Memory B cell (primary cell): ENCODE measurements at regions not wholly inside any gene's neighbourhood (a gene's known extent, or its start where the extent isn't known, plus 50 kb on each side); places are given as distances from the start of the nearest gene placed in this dataset.
"Not testable (repeated sequence)": the region's sequence is repeated elsewhere in the genome, so short reads cannot be mapped to it uniquely, and the experiment has no call there.

Experiments used
- ATAC-seq: fragments of 150-1000 bp; cut with Tn5 transposase; 2 replicates; pipeline ENCODE4 v1.10.0; 2021; ENCODE audit warnings: low read depth, mild to moderate bottlenecking, moderate library complexity
- DNase-seq, 2 donors: peaks; one replicate each; pipeline ENCODE4 v3.0.0; 2022; ENCODE audit warnings: low spot score in 2 of 2
- H3K27ac Mint-ChIP-seq: one replicate; pipeline ENCODE4 v1.8.0; 2022; ENCODE audit warnings: mild to moderate bottlenecking, moderate library complexity, mixed read lengths
- H3K27me3 Mint-ChIP-seq: one replicate; pipeline ENCODE4 v1.8.0; 2022; ENCODE audit warnings: mixed read lengths
- H3K36me3 Mint-ChIP-seq: one replicate; pipeline ENCODE4 v1.8.0; 2022; ENCODE audit warnings: mild to moderate bottlenecking, mixed read lengths
- H3K4me1 Mint-ChIP-seq: one replicate; pipeline ENCODE4 v1.8.0; 2022; ENCODE audit warnings: mixed read lengths
- H3K4me3 Mint-ChIP-seq: one replicate; pipeline ENCODE4 v1.8.0; 2022; ENCODE audit warnings: mild to moderate bottlenecking, moderate library complexity, mixed read lengths
- H3K9me3 Mint-ChIP-seq: one replicate; pipeline ENCODE4 v1.8.0; 2022; ENCODE audit warnings: mixed read lengths

DNA sequence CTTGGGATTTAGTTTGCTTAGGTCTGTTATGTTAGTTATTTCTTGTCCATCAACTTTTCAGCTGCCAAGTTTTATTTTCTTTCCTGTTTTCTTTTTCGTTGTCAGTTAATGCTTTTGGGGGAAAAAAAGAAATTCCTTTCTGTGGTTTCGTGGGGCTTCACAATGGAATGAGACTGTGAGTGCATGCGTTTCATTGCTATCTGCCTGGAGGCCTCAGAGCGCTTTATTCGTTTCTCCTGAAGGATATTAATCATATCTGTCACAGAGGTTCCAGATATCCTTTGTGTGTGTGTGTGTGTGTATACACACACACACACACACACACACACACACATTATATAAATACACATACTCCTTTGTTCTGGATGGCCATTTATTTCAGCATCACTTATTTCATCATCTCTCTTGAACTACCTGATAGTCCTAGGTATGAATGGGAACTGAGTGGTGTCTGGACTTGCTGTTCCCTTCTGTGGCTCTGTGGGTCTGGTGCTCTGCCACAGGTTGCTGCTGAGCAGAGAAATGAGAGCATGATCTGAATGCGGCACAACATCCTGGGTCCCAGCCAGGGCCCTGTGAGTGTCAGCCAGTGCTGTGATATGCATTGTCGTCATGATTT lies 66.9 kb upstream of the ADORA2B start:
- not testable (repeated sequence) for DNase-seq, H3K9me3 Mint-ChIP-seq, H3K4me1 Mint-ChIP-seq, H3K4me3 Mint-ChIP-seq, H3K36me3 Mint-ChIP-seq, ATAC-seq, H3K27ac Mint-ChIP-seq
- H3K27me3 Mint-ChIP-seq, result peaks cover 11% of the 10 kb centered on the region

DNA sequence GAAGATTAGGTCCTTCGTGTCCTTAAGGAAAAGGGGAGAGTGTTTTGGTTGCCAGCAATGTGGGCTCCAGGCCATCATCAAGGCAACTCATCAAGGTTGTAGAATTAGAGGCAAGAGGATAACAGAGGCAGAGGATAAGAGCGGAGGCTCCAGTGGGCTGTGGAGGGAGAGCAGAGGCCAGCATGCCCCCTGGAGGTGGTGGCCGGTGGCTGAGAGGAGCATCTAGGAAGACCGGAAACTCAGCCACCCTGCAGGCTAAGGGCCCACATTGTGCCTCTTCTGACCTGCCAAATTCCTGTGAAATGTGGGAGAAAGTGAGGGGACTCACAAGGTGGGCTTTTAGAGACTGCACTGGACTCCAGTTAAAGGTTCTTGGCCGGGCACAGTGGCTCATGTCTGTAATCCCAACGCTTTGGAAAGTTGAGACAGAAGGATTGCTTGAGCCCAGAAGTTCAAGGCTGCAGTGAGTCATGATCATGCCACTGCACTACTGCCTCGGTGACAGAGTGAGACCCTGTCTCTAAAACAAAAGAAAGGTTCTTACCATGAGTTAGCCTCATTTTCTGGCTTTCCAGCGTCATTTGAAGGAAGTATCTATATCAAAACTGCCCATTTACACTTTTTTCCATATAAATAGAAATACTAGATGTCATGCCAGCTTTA lies 62.7 kb upstream of the ADORA2B start:
- Mint-ChIP-seq H3K9me3 (no peaks in the 10 kb centered on the region), H3K4me3 (no peak overlapping the region), H3K4me1 (peaks cover 2% of the 10 kb centered on the region), H3K27me3 (peaks cover 18% of the 10 kb centered on the region), H3K36me3 (no peaks in the 10 kb centered on the region), H3K27ac (no peak overlapping the region)
- ATAC-seq (no peak), DNase-seq (no peak)

DNA sequence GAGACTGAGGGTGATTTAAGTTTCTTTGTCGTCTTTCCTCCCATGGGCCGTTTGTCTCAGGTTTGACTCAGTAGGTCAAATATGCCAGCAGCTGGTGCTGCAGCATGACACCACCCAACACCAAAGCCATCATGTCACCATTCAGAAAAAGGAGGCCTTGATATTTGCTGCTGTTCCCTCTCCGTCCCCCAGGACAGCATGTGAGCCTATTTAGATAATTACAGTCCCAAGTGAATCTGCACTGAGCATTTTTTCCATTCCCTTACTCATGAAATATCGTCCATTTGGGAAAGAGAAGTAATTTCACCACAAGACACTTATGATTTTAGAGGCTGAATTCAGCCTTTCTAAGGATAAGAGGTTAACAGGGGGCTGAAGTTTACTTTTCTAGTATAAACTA lies 62.2 kb upstream of the ADORA2B start:
- H3K27ac Mint-ChIP-seq, result no peak overlapping the region
- H3K27me3 Mint-ChIP-seq, result peaks cover 18% of the 10 kb centered on the region
- H3K4me1 Mint-ChIP-seq, result peaks cover 2% of the 10 kb centered on the region
- no peak for ATAC-seq
- H3K36me3 Mint-ChIP-seq, result no peaks in the 10 kb centered on the region
- no peak for DNase-seq
- H3K4me3 Mint-ChIP-seq, result no peak overlapping the region
- no peaks in the 10 kb centered on the region for H3K9me3 Mint-ChIP-seq

DNA sequence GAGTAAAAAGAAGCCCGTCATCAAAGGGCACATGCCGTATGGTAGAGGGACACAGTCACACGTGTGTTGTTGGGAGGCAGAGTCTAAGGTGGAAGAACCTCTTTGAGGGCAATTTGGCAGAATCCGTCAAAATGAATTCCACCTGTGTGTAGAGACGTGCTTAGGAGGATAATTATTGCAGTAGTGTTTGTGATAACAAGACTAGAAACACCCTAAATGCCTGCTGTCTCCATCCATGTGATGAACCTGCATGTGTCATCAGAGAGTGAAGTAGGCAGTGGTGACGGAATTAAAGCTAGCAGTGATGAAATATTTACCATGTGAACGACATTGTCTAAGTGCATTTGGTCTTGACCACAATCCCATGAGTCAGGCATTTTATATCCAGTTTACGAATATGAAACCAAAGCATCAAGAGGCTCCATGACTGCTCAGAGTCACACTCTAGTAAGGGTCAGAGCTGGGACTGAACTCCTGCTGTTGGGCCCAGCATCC lies 61.3 kb upstream of the ADORA2B start:
- no peak overlapping the region for H3K27ac Mint-ChIP-seq
- peaks cover 16% of the 10 kb centered on the region for H3K27me3 Mint-ChIP-seq
- no peaks in the 10 kb centered on the region for H3K9me3 Mint-ChIP-seq
- H3K36me3 Mint-ChIP-seq, result no peaks in the 10 kb centered on the region
- peaks cover 2% of the 10 kb centered on the region for H3K4me1 Mint-ChIP-seq
- ATAC-seq (no peak), DNase-seq (no peak)
- H3K4me3 Mint-ChIP-seq, result no peak overlapping the region

DNA sequence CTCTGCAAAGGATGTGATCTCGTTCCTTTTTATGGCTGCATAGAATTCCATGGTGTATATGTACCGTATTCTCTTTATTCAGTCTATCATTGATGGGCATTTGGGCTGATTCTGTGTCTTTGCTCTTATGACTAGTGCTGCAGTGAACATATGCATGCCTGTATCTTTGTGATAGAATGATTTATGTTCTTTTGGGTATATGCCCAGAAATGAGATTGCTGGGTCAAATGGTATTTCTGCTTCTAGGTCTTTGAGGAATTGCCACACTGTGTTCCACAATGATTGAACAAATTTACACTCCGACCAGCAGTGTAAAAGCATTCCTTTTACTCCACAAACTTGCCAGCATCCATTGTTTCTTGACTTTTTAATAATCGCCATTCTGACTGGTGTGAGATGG lies 60.2 kb upstream of the ADORA2B start:
- peaks cover 16% of the 10 kb centered on the region for H3K27me3 Mint-ChIP-seq
- no peak overlapping the region for H3K4me3 Mint-ChIP-seq
- no peaks in the 10 kb centered on the region for H3K36me3 Mint-ChIP-seq
- H3K27ac Mint-ChIP-seq, result no peak overlapping the region
- H3K9me3 Mint-ChIP-seq, result no peaks in the 10 kb centered on the region
- DNase-seq (no peak), ATAC-seq (no peak)
- H3K4me1 Mint-ChIP-seq, result peaks cover 2% of the 10 kb centered on the region

DNA sequence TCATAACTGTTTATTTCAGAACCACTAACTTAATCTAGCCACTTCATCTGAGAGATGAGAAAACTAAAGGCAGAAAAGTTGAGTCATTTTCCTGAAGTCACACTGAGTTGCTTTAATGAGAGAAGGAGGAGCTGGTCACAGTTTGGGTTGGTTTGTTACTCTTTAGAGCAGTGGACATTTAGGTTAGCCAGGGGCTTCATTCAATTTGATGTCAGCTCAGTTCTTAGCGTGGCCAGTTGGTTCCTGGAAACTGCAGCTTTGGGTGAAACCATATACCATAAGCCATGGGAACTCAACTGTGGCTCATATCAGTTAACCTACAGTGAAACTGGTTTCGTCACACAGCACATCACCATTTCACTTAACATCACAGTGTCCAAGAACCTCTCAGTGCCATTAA lies 59.2 kb upstream of the ADORA2B start:
- no peak overlapping the region for H3K4me3 Mint-ChIP-seq
- H3K4me1 Mint-ChIP-seq, result peaks cover 2% of the 10 kb centered on the region
- H3K9me3 Mint-ChIP-seq, result no peaks in the 10 kb centered on the region
- no peak for DNase-seq
- ATAC-seq, result no peak
- no peaks in the 10 kb centered on the region for H3K36me3 Mint-ChIP-seq
- peaks cover 17% of the 10 kb centered on the region for H3K27me3 Mint-ChIP-seq
- no peak overlapping the region for H3K27ac Mint-ChIP-seq

DNA sequence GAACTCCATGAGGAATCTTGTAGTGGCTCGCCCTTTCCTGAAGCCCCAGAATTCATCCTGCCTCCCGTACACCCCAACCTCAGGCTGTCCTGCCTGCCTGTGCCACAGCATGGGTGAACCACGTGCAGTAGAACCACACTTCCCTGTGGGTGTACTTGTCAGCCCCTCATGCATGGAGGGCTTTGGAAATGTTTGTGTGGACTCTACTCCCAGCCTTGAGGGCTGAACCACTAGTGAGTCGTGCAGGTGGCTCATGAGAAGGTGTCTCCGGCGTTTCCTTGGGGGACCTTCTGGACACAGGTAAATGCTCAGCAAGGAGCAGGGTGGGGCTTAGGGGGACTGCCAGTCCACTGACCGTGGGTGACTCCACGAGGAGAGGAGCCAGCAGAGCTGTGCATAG lies 58.7 kb upstream of the ADORA2B start:
- DNase-seq, result no peak
- Mint-ChIP-seq H3K27ac (no peak overlapping the region), H3K4me1 (peaks cover 2% of the 10 kb centered on the region), H3K9me3 (no peaks in the 10 kb centered on the region), H3K36me3 (no peaks in the 10 kb centered on the region), H3K27me3 (peaks cover 17% of the 10 kb centered on the region), H3K4me3 (no peak overlapping the region)
- no peak for ATAC-seq

DNA sequence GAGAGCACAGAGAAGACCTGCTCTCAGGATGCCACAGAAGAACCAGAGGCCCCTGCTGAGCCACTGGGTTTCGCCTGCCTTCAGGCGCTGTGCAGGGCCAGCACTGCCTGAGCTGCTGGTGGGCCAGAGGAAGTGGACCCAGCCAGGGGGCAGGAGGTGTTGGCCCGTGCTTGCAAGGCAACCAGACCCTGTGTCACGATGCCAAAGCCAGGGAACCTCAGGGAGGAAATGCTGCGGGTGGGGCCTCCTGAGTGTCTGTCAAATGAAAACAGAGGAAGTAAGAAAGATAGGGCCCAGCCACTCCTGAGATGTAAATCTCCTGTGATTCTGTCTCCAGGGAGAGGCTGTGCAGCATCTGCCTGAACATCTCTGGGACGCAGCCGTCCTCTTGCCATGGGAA lies 58.1 kb upstream of the ADORA2B start:
- Mint-ChIP-seq H3K36me3 (no peaks in the 10 kb centered on the region), H3K4me1 (peaks cover 2% of the 10 kb centered on the region), H3K4me3 (no peak overlapping the region), H3K27me3 (peaks cover 13% of the 10 kb centered on the region), H3K9me3 (no peaks in the 10 kb centered on the region), H3K27ac (no peak overlapping the region)
- DNase-seq, result no peak
- no peak for ATAC-seq

DNA sequence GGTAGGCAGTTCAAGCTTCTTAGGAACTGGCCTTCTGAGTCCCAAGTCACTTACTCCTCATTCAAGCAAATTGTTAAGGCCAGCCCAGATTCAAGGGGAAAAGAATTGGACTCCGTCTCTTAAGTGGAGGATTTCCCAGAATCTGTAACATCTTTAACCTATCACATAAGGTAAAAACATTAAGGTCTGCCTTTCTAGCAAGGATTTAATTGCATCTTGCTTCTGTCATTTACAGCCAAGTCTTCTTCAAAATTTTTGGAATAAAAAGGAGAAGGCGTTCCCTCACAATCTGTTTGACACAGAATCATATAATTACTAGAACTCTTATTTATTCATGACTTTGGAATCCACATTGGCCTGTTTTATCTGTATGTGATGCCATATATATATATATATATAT lies 56.5 kb upstream of the ADORA2B start:
- Mint-ChIP-seq H3K27ac (no peak overlapping the region), H3K9me3 (no peaks in the 10 kb centered on the region), H3K27me3 (peaks cover 14% of the 10 kb centered on the region), H3K36me3 (no peaks in the 10 kb centered on the region), H3K4me3 (no peak overlapping the region), H3K4me1 (peaks cover 2% of the 10 kb centered on the region)
- DNase-seq (no peak), ATAC-seq (no peak)

DNA sequence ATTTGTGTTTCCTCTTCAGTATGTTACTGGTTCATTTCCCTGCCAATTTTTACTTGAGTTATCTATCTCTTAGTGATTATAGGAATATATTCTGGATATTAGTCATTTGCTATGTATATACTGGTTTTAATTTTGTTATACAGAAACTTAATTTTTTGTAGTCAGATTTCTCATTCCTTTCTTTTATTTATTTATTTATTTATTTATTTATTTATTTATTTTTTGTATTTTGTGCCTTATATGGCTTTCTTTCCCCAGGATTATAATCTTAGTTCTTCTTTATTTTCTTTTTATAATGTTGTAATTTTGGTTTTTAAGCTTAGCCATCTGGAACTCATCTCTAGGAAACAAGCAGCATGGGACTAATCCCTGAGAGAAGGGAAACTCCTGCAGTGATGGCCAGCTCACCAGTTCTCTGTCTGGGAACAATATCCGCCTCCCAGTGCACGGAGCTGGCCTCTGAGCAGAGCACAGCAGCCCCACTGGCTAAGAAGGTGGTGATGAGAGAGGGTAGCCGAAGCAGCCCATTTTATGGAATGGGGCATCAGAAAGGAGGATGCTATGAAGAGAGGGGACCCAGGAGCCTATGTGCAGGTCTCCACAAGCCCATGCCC lies 54.5 kb upstream of the ADORA2B start:
- no peaks in the 10 kb centered on the region for H3K9me3 Mint-ChIP-seq
- no peak overlapping the region for H3K27ac Mint-ChIP-seq
- H3K4me3 Mint-ChIP-seq, result no peak overlapping the region
- ATAC-seq (no peak), DNase-seq (no peak)
- peaks cover 15% of the 10 kb centered on the region for H3K27me3 Mint-ChIP-seq
- H3K36me3 Mint-ChIP-seq, result no peaks in the 10 kb centered on the region
- H3K4me1 Mint-ChIP-seq, result peaks cover 2% of the 10 kb centered on the region

DNA sequence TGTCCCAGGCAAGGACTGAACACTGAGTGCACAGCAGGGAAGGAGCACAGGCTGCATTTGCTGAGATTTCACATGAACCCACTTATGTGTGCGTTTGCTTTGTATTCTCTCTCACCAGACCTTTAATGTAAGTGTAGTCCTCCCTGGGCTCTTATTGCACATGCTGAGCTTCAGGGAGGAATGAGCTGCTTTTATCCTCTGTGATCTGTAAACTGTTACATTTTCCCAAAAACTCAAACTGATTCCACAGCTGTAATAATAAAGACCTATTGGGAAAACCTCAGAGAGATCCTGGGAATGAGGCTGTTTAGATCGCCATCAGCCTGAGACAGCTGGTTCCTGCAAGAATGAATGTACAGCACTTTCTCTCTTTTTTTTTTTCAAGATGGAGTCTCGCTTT lies 53.6 kb upstream of the ADORA2B start:
- ATAC-seq, result no peak
- H3K27ac Mint-ChIP-seq, result no peak overlapping the region

DNA sequence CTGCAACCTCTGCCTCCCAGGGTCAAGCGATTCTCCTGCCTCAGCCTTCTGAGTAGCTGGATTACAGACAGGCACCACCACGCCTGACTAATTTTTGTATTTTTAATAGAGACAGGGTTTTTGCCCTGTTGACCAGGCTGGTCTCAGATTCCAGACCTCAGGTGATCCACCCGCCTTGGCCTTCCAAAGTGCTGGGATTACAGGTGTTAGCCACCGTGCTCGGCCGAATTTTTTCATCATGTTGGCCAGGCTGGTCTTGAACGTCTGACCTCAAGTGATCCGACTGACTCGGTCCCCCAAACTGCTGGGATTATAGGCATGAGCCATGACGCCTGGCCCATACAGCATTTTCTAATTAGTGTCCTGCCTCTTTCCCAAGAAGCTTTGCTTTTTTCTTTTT lies 52.7 kb upstream of the ADORA2B start:
- Mint-ChIP-seq H3K36me3 (no peaks in the 10 kb centered on the region), H3K27me3 (peaks cover 13% of the 10 kb centered on the region), H3K4me1 (peaks cover 2% of the 10 kb centered on the region), H3K27ac (no peak overlapping the region), H3K9me3 (no peaks in the 10 kb centered on the region), H3K4me3 (no peak overlapping the region)
- ATAC-seq (no peak), DNase-seq (no peak)

More for the DNA sequence above, 53.6 kb upstream of the ADORA2B start:
- Mint-ChIP-seq H3K36me3 (no peaks in the 10 kb centered on the region), H3K4me1 (peaks cover 2% of the 10 kb centered on the region), H3K9me3 (no peaks in the 10 kb centered on the region), H3K27me3 (peaks cover 15% of the 10 kb centered on the region), H3K4me3 (no peak overlapping the region)
- DNase-seq, result no peak

DNA sequence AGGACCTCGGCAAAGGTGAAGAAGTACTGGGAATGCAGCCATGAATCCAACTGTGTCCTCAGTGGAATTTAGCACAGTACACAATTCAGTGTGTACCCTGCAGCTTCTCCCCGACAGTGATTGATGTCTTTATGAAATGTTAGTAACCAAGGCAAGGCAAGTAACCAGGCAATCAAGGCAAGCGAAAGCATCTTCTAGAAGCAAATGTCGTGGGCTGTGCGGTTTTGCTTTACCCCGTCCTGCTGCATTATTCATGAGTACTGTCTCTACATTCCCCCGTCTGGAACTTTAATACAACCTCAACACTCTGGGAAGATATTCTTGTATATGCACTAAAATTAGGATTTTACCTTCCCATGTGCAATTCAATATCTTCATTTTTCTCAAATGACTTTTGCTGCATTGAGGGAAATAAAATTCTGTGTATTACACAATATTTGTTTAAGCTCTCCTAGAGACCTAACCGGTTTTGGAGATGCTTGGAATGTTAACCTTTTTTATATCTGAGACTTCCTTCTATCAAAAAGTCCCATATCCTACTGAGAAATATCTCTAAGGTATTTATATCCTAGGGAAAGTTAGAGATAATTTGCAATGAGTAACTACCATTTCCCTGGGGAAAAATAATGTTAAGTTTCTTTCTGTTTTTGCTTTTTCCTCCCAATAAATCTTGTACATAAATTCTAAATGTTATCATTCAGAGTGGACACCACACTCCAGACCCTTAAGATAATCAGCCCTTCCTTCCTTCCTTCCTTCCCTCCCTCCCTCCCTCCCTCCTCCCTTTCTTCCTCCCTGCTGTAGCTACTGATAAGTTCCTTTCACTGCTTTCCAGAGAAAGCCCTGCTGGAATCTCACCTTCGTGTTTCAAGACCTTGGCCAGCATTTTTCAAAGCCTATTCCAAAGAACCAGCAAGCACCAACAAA lies 51.9 kb upstream of the ADORA2B start:
- H3K9me3 Mint-ChIP-seq, result no peaks in the 10 kb centered on the region
- peaks cover 7% of the 10 kb centered on the region for H3K4me1 Mint-ChIP-seq
- no peaks in the 10 kb centered on the region for H3K36me3 Mint-ChIP-seq
- peaks cover 13% of the 10 kb centered on the region for H3K27me3 Mint-ChIP-seq
- H3K27ac Mint-ChIP-seq, result no peak overlapping the region
- no peak for DNase-seq
- ATAC-seq, result no peak
- H3K4me3 Mint-ChIP-seq, result no peak overlapping the region

DNA sequence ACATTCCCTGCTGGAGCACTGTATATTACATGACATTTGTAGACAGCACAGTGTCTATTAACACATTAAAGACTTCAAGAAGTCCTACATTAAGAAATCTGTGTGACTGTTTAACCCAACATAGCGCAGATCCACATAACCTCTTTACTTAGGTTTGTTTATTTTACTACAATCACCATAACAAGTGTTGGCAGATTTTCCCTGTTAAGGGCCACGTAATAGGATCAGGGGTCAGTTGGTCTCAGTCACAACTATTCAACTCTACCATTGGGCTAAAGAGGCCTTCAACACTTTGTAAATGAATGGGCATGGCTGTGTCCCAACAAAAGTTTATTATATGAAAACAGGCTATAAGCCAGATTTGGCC lies 51.3 kb upstream of the ADORA2B start:
- Mint-ChIP-seq H3K27me3 (peaks cover 13% of the 10 kb centered on the region), H3K4me3 (no peak overlapping the region), H3K27ac (no peak overlapping the region), H3K9me3 (no peaks in the 10 kb centered on the region), H3K36me3 (no peaks in the 10 kb centered on the region), H3K4me1 (peaks cover 8% of the 10 kb centered on the region)
- no peak for ATAC-seq
- no peak for DNase-seq
